ENCODE measurements at regions not wholly inside any gene's neighbourhood (a gene's known extent, or its start where the extent isn't known, plus 50 kb on each side); places are given as distances from the start of the nearest gene placed in this dataset.

GRCh38 chr12:18850752-18851151, 112.8 kb downstream of the CAPZA3 start:
- CTCF ChIA-PET, result no interaction called here
- no peak overlapping the region for H3K27ac ChIP-seq (ENCODE audit: low read length in 2 of 2)
- H3K4me1 ChIP-seq (ENCODE audit: control insufficient read depth in 2 of 2, insufficient read depth in 2 of 2, low read length in 2 of 2), result no peaks in the 10 kb centered on the region
- POLR2A ChIA-PET, result no interaction called here
- DNase-seq (no peak), ATAC-seq (ENCODE audit: low read depth) (no peak)
- H4K20me1 ChIP-seq (ENCODE audit: control insufficient read depth, insufficient read depth, low read length, poor library complexity, severe bottlenecking), result no peaks in the 10 kb centered on the region
- Mint-ChIP-seq H3K27me3 (no peaks in the 10 kb centered on the region), H3K4me3 (no peak overlapping the region), H3K27ac (no peak overlapping the region), H3K9me3 (ENCODE audit: insufficient read depth) (peaks cover 2% of the 10 kb centered on the region), H3K4me1 (no peaks in the 10 kb centered on the region)
- intact Hi-C loops (cut with micrococcal nuclease), result no loop called here
- no peak overlapping the region for H3K4me3 ChIP-seq (ENCODE audit: control extremely low read depth in 1 of 5, extremely low read depth in 1 of 5, insufficient read depth in 1 of 5, low read depth in 2 of 5, low read length in 4 of 5)
- no peak overlapping the region for H2AFZ ChIP-seq (ENCODE audit: insufficient read depth, low read depth, low read length, poor library complexity, severe bottlenecking)
- no peaks in the 10 kb centered on the region for H3K36me3 ChIP-seq (replicated peaks in 1 of 2; ENCODE audit: control extremely low read depth in 1 of 2, control insufficient read depth in 1 of 2, extremely low read depth in 1 of 2, insufficient read depth in 2 of 2, low read length in 1 of 2)
- WGBS (ENCODE audit: insufficient coverage), result no CpG with 5 or more reads among the region's 1 CpG
- H3K4me2 ChIP-seq (replicated peaks; ENCODE audit: low read depth, low read length, poor library complexity, severe bottlenecking), result no peak overlapping the region
- no peaks in the 10 kb centered on the region for H3K9me3 ChIP-seq (ENCODE audit: control extremely low read depth in 1 of 3, control insufficient read depth in 2 of 3, insufficient read depth in 1 of 3, low read length in 2 of 3)
- H3K9ac ChIP-seq (ENCODE audit: low read length), result no peak overlapping the region
- no peaks in the 10 kb centered on the region for H3K79me2 ChIP-seq (ENCODE audit: control insufficient read depth, insufficient read depth, low read length)
- no peaks in the 10 kb centered on the region for H3K27me3 ChIP-seq (replicated peaks in 1 of 4; ENCODE audit: control extremely low read depth in 1 of 4, control insufficient read depth in 3 of 4, insufficient read depth in 4 of 4, low read length in 3 of 4)
- TF ChIP-seq, protein P1, sequence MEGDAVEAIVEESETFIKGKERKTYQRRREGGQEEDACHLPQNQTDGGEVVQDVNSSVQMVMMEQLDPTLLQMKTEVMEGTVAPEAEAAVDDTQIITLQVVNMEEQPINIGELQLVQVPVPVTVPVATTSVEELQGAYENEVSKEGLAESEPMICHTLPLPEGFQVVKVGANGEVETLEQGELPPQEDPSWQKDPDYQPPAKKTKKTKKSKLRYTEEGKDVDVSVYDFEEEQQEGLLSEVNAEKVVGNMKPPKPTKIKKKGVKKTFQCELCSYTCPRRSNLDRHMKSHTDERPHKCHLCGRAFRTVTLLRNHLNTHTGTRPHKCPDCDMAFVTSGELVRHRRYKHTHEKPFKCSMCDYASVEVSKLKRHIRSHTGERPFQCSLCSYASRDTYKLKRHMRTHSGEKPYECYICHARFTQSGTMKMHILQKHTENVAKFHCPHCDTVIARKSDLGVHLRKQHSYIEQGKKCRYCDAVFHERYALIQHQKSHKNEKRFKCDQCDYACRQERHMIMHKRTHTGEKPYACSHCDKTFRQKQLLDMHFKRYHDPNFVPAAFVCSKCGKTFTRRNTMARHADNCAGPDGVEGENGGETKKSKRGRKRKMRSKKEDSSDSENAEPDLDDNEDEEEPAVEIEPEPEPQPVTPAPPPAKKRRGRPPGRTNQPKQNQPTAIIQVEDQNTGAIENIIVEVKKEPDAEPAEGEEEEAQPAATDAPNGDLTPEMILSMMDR (IDR thresholded peaks at IDR 0.05), result no peak
- no peak for TF ChIP-seq EZH2 (IDR thresholded peaks at IDR 0.05; ENCODE audit: borderline replicate concordance, insufficient read depth, low read depth, low read length, poor library complexity, severe bottlenecking)

- Mint-ChIP-seq H3K27me3 (no peaks in the 10 kb centered on the region), H3K27ac (no peak overlapping the region), H3K4me3 (no peak overlapping the region), H3K9me3 (ENCODE audit: insufficient read depth) (peaks cover 2% of the 10 kb centered on the region), H3K4me1 (no peaks in the 10 kb centered on the region)
- ChIA-PET POLR2A (no interaction called here), CTCF (no interaction called here)
- Histone ChIP-seq H3K27ac (ENCODE audit: low read length in 2 of 2) (no peak overlapping the region), H2AFZ (ENCODE audit: insufficient read depth, low read depth, low read length, poor library complexity, severe bottlenecking) (no peak overlapping the region), H3K36me3 (replicated peaks in 1 of 2; ENCODE audit: control extremely low read depth in 1 of 2, control insufficient read depth in 1 of 2, extremely low read depth in 1 of 2, insufficient read depth in 2 of 2, low read length in 1 of 2) (no peaks in the 10 kb centered on the region), H3K79me2 (ENCODE audit: control insufficient read depth, insufficient read depth, low read length) (no peaks in the 10 kb centered on the region), H3K27me3 (replicated peaks in 1 of 4; ENCODE audit: control extremely low read depth in 1 of 4, control insufficient read depth in 3 of 4, insufficient read depth in 4 of 4, low read length in 3 of 4) (no peaks in the 10 kb centered on the region), H4K20me1 (ENCODE audit: control insufficient read depth, insufficient read depth, low read length, poor library complexity, severe bottlenecking) (no peaks in the 10 kb centered on the region), H3K4me2 (replicated peaks; ENCODE audit: low read depth, low read length, poor library complexity, severe bottlenecking) (no peak overlapping the region), H3K4me1 (ENCODE audit: control insufficient read depth in 2 of 2, insufficient read depth in 2 of 2, low read length in 2 of 2) (no peaks in the 10 kb centered on the region), H3K9me3 (ENCODE audit: control extremely low read depth in 1 of 3, control insufficient read depth in 2 of 3, insufficient read depth in 1 of 3, low read length in 2 of 3) (no peaks in the 10 kb centered on the region), H3K9ac (ENCODE audit: low read length) (no peak overlapping the region), H3K4me3 (ENCODE audit: control extremely low read depth in 1 of 5, extremely low read depth in 1 of 5, insufficient read depth in 1 of 5, low read depth in 2 of 5, low read length in 4 of 5) (no peak overlapping the region)
- no CpG with 5 or more reads among the region's 3 CpGs for WGBS (ENCODE audit: insufficient coverage)
- TF ChIP-seq, protein P1 (IDR thresholded peaks at IDR 0.05), result no peak
- TF ChIP-seq EZH2 (IDR thresholded peaks at IDR 0.05; ENCODE audit: borderline replicate concordance, insufficient read depth, low read depth, low read length, poor library complexity, severe bottlenecking), result no peak
- ATAC-seq (ENCODE audit: low read depth) (no peak), DNase-seq (no peak)
- intact Hi-C loops (cut with micrococcal nuclease), result no loop called here
Measured at GRCh38 chr12:18851271-18851670, 113.4 kb downstream of the CAPZA3 start.

Measured in B cell (primary cell).